HCT116 (cell line): ENCODE measurements at regions not wholly inside any gene's neighbourhood (a gene's known extent, or its start where the extent isn't known, plus 50 kb on each side); places are given as distances from the start of the nearest gene placed in this dataset.

ENCODE experiments used
- CEBPB ChIP-seq: IDR thresholded peaks from 2 replicates; pipeline ENCODE4 v1.6.1; 2012; ENCODE audit warnings: low read depth
- CTCF ChIP-seq, 3 experiments: fragments of 200-600 bp in 1 of 3; sonication (generic) in 1 of 3; IDR thresholded peaks in 2 of 3; conservative IDR thresholded peaks in 1 of 3; 2 replicates each; pipeline ENCODE4 v1.5.1; 2012 to 2017; ENCODE audit warnings: low read depth in 2 of 3, low read length in 2 of 3, antibody characterized with exemption in 1 of 3, borderline replicate concordance in 1 of 3, control low read depth in 1 of 3, mild to moderate bottlenecking in 1 of 3, mixed read lengths in 1 of 3, mixed run types in 1 of 3, moderate library complexity in 1 of 3; ENCODE audit not compliant: insufficient read depth in 1 of 3
- ELF1 ChIP-seq: IDR thresholded peaks from 2 replicates; pipeline ENCODE4 v1.6.1; 2012; ENCODE audit warnings: low read depth, borderline replicate concordance
- EZH2phosphoT487 ChIP-seq: fragments of 200-600 bp; IDR thresholded peaks from 2 replicates; pipeline ENCODE4 v1.6.1; 2018; ENCODE audit warnings: antibody characterized with exemption, borderline replicate concordance
- MAX ChIP-seq: IDR thresholded peaks from 2 replicates; pipeline ENCODE4 v1.6.1; 2012
- POLR2A ChIP-seq: IDR thresholded peaks from 2 replicates; pipeline ENCODE4 v1.7.0; 2011; ENCODE audit warnings: borderline replicate concordance; ENCODE audit not compliant: insufficient read depth, insufficient read length; ENCODE audit errors: extremely low read depth
- POLR2AphosphoS5 ChIP-seq: IDR thresholded peaks from 2 replicates; pipeline ENCODE4 v1.6.1; 2011; ENCODE audit warnings: mild to moderate bottlenecking, low read depth, low read length, moderate library complexity
- REST ChIP-seq: IDR thresholded peaks from 2 replicates; pipeline ENCODE4 v1.6.1; 2012; ENCODE audit warnings: low read depth
- SP1 ChIP-seq: IDR thresholded peaks from 2 replicates; pipeline ENCODE4 v1.6.1; 2012; ENCODE audit warnings: low read depth
- SRF ChIP-seq: IDR thresholded peaks from 2 replicates; pipeline ENCODE4 v1.6.1; 2012; ENCODE audit warnings: low read depth
- TCF7L2 ChIP-seq: IDR thresholded peaks from 2 replicates; pipeline ENCODE4 v1.7.0; 2011; ENCODE audit warnings: borderline replicate concordance, inconsistent platforms; ENCODE audit not compliant: insufficient read depth, insufficient read length; ENCODE audit errors: extremely low read depth
- YY1 ChIP-seq: IDR thresholded peaks from 2 replicates; pipeline ENCODE4 v1.6.1; 2011; ENCODE audit warnings: low read length, low read depth, moderate library complexity, mild to moderate bottlenecking; ENCODE audit not compliant: insufficient replicate concordance; ENCODE audit errors: extremely low read depth
- ZNF274 ChIP-seq: fragments of 200-500 bp; sonication (Bioruptor generic); IDR thresholded peaks from 2 replicates; pipeline ENCODE4 v1.6.1; 2014; ENCODE audit warnings: mild to moderate bottlenecking, low read depth, low read length, inconsistent platforms
- TF ChIP-seq, protein P1 (sequence below): IDR thresholded peaks from 2 replicates; pipeline ENCODE4 v1.6.1; 2012

GRCh38 chr3:3618623-3619022 is 180.6 kb upstream of the LRRN1 start:
- TF ChIP-seq ZNF274 (no peak), SP1 (no peak), CTCF (IDR thresholded peaks at IDR 0.05 in 2 of 3, conservative IDR thresholded peaks at IDR 0.05 in 1 of 3; ENCODE audit: borderline replicate concordance in 1 of 3, insufficient read depth in 1 of 3, low read depth in 2 of 3, low read length in 2 of 3) (no peak), EZH2phosphoT487 (no peak), MAX (no peak), POLR2A (no peak), SRF (no peak), CEBPB (no peak), REST (no peak), TCF7L2 (no peak), ELF1 (no peak), POLR2AphosphoS5 (no peak), YY1 (no peak)
- TF ChIP-seq, protein P1, sequence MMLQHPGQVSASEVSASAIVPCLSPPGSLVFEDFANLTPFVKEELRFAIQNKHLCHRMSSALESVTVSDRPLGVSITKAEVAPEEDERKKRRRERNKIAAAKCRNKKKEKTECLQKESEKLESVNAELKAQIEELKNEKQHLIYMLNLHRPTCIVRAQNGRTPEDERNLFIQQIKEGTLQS: no peak
